GM18508 (cell line): ENCODE measurements at regions not wholly inside any gene's neighbourhood (a gene's known extent, or its start where the extent isn't known, plus 50 kb on each side); places are given as distances from the start of the nearest gene placed in this dataset.
"Not testable (repeated sequence)": the region's sequence is repeated elsewhere in the genome, so short reads cannot be mapped to it uniquely, and the experiment has no call there.

Experiments used
- ATAC-seq: cut with Tn5 transposase; IDR thresholded peaks from one replicate; pipeline ENCODE4 v1.9.1; 2021; ENCODE audit warnings: moderate number of reproducible peaks; ENCODE audit not compliant: insufficient read depth, unreplicated experiment

DNA sequence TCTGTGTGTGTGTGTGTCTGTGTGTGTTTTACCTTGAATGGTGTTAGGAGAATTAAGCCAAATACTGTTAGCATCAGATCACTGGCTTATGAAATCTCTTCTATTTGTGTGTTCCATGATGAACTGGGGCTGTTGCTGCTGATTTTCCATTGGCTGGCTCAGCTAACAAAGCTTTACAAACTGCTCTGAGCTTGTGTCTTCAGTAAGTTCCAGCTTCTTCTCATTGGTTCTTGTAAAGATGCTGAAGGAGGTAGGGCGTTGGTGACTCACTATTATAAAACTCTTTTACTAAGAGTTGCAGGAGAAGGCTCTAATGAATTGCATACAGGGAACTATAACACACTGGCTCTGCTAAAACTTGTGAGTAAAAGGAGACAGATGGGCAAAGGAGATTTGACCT, 136.4 kb upstream of the PRKCQ start:
- no peak for ATAC-seq

DNA sequence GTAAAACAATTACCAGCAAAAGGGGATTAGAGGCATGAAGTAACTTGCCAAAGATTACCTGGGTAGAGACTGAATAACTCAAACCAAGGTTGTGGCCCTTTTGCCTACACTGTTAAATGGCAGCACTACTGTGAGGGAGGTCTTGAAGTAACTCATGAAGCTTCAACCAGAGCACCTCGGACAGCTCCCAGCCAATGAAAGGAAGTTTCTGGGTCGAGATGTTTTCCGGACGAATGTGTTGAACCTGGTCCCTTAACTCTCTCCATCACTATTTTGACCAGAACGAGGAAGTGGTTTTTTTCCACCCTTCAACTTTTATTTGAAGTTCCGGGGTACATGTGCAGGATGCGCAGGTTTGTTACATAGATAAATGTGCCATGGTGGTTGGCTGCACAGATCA, 133.6 kb upstream of the PRKCQ start:
- ATAC-seq = no peak

DNA sequence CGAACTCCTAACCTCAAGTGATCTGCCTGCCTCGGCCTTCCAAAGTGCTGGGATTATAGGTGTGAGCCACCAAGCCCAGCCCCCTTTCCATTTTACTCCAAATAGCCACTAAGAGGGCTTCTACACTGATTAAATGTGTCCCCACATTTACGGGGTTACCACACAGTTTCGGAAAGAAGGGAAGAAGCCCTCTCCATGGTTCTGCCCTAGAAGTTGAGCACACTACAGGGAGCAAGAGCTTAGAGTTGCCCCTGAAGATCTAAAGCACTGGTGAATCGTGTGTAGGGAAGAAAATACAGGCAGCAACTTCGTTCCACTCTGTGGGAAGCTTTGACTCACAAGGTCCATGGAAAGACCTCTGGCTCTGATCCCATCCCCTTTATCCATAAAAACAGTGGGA, 133.0 kb upstream of the PRKCQ start:
- no peak for ATAC-seq

DNA sequence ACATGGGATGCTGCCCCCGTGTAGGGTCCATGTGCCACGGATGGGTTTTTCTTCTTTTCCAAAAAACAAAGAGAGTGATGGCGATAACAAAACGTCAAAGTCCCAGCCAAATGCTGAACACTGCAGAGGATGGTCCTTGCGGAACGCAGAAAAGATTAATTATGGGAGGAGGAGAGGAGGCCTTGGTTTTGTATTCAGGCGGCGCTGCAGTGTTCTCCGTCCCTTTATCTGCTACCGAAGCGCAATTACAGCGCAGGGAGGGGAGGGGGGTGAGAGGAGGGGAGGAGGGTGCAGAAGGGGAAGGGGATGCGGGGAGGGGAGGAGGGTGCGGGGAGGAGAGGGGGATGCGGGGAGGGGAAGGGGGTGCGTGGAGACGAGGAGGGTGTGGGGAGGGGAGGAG, 131.8 kb upstream of the PRKCQ start:
- no peak for ATAC-seq

DNA sequence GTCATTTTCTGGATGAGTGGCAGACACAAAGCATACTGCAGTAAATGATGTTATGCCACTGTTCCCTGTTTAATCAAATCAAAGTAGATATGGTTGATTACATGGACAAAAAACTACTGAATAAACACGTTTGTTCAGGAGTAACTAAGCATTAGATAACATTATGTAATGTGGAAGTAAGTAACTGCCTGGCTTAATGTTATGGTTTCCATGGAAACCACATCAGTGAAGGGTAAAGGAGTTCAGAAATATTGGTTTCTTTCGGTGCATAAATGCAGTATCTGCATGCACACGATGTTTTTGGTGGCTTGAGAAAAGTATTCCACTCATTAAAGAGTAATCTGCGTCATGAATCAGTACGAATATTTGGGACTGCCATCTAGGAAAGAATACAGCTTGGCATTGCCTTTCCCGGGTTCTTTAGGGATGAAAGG, 131.3 kb upstream of the PRKCQ start:
- ATAC-seq = no peak

DNA sequence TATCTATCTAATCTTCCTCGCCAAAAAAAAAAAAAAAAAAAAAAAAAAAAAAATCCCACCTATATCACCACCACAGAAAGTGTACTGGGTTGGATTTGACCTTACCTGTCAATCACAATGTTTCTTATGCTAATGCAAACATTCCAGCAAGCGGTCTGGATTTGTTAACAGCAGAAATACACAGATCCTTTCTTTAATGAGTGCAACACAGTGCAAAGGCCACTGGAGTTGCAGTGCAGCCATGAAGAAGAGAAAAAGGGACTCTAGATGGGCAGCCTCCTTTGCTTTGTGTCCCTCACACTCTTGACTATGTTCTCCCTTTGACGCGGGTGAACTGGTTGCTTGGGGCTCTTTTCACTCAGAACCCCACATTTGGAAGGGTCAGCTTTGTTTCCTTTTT, 127.3 kb upstream of the PRKCQ start:
- no peak for ATAC-seq

DNA sequence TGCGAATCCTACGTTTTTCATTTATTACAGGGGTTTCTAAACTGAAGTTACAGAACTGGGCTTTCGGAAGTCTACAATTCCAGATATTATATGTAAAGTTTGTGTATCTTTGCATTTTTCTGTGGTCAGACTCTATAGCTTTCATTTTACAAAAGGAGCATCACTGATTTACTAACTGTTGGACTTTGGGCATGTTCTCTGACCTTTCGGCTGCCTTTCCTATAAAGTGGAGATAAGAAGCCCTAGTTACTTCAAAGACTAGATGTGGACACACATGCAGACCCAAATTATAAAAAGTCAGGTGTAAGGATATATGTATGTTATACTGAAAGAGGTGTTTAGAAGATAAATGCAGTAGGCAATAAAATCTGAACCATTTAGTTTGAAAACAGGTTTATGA, 126.6 kb upstream of the PRKCQ start:
- no peak for ATAC-seq

DNA sequence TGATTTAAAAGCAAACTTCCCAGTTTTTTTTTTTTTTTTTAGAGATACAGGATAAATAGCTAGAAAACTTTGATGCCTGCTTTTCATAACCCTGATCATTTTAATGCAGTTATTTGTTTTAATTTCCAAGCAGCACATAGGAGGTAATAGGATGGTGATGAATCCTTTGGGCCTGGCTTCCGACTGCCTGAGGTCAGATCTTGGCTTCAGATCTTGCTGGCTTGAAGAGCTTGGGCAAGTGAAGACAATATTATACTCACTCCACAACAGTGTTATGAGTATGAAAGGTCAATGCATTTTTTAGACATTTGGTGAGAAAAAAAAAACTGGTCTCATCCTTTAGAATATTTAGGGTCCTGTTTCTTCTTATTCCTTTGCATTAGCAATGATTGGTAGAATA, 124.8 kb upstream of the PRKCQ start:
- ATAC-seq = no peak

DNA sequence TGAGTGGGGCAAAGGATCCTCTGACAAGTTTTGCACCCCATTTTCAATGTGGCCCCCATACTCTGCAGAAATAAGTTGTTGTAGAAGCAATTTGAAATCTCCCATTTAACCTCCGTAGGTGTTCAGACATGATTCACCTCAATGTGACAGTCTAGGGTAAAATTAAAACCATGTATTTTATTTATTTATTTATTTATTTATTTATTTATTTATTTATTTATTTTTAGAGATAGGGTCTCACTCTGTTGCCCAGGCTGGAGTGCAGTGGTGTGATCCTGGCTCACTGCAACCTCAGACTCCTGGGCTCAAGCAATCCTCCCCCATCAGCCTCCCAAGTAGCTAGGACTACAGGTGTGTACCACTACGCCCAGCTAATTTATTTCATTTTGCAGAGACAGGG, 122.8 kb upstream of the PRKCQ start:
- ATAC-seq = not testable (repeated sequence)

DNA sequence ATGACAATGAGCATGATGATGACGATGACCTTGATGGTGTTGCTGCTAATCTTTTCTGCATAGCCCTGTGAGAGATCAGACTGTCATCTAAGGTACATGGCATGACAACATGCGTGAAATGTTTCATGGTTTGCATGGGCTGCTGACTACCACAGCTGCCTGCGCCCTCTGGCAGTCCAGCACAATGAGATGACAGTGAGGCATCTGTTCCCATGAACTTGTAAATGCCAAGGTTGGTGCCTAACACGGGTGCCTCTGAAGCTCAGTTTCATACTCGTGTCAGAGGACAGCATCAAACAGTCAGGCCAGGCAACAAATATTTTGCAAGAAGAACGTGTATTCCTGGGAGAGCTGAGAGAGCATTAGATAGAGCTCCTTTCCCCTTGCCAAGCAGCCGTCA, 122.0 kb upstream of the PRKCQ start:
- ATAC-seq = no peak

DNA sequence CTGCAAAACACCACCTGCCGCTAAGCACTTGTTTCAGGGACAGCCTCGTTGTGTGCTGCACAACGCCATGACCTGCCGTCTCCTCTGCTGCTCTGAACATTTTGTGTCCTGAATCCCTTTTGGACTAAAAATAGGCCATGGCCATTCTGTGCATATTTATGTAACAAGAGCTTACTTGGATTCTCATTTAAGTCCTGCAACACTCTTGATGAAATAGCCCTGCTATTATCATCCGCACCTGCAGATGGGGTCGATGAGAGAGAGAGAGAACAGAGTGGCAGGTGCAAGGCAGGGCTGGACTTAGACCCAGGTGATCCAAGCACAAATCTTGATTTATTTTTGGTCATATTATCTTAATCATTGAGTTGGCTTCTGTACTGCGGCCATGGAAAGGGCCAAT, 121.2 kb upstream of the PRKCQ start:
- ATAC-seq = no peak

DNA sequence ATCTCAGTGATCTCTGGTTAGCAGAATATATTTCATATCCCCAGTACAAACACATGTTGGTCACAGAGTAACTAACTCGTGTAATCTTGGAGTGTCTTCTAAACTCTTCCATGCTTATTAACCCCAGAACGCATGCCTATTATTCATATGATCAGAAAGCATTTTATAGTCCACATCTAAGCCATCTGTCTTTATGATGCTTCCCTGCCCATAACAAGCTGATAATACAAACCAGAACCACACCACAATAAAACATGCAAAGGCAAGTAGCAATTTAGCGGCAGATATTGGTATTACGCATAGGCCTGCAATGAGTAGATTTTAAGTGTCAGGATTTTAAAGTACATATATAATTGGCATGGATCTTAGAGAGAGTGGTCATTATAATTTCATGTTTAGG, 120.0 kb upstream of the PRKCQ start:
- ATAC-seq = no peak

DNA sequence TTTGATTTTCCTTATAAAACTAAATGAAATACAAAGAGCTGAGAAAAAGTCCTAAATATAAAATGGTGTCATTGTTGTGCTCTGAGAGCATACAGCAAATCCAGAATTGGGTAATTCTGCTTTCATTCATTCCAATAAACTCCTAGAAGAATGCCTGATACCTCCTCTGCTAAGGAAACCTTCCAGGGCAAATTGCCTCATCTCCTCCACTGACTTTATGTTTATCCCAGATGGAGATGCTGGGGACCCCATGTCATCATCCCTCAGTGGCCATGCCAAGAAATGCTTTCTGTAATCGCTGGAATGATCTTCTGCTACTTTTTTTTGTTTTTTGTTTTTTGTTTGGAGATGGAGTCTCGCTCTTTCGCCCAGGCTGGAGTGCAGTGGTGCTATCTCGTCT, 119.3 kb upstream of the PRKCQ start:
- no peak for ATAC-seq

DNA sequence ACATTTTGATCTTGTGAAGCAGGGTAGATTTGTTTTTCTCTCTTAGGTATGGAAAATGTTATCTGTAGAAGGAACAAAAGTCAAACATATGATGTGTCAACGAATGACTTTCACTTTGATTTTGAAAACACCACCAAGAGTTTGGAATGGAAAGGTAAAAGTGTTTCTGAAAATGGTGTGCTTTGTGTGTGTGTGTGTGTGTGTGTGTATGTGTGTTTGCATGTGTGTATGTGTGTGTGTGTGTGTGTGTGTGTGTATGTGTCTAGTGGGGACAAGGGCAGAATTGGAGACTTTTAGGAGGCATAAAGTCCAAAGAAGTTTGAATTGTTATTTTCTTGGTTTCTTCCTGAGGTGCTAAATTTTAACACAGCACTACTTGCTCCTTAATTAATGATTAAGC, 115.4 kb upstream of the PRKCQ start:
- ATAC-seq = no peak

DNA sequence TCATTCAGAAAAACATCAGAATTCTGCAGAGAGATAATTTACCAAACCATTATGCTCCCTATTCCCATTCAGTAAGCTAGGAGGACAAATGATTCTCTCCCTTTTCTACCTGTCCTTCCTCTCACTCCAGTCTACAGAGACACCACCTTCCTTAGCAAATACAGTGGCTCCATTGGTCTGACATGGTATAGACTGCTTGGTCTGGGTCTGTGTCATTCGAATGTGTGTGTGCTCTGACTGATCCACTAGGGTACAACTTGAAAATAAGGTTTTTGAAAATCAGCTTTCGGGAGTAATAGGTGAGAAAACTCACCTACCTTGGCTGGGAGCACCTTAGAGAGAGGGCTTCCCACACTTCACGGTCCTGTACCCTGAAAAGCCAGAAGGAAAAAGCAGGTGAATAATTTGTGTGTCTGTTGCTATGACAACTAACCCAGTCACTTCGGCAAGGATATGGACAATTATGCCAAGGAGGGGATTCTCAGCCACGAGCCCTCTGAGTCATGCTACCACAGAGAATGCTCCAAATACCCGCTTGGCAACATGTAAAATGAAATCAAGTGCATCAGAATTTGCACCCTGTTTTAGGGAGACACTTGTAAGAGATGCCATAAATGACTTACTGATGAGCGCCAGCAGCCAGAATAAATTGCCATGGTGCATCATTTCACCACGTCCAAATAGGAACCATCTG, 114.5 kb upstream of the PRKCQ start:
- no peak for ATAC-seq

DNA sequence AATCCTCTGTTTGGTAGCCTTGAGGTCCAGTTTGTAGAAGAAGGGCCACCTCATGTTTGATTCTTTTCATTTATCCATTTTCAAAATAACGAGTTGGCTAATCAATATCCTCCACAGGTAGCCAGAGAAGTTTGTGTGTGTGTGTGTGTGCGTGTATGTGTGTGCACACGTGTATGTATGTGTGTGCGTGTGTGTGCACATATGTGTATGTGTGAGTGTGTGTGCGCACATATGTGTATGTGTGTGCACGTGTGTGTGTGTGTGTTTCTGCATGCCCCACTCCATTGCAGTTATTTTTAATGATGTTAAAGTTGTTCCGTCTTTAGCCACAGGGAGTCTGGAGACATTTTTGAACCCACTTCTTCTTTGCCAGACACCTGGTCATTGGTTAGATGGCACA, 112.8 kb upstream of the PRKCQ start:
- no peak for ATAC-seq

DNA sequence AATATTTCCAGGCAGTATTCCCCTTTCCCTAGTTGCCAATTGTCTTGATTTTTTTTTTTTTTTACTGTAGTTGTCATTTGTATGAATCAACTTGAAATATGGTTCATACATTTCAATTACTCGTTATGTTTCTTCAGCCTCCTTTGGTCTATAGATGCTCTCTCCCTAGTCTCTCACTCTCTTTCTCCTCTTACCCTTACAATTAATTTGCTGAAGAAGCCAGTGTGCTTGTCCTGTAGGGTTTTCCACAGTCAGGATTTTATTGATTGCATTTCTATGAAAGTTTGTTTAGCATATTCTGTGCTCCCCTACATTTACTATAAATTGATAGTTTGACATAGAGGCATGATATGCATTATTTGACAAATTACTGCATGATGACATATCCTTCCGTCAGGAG, 112.0 kb upstream of the PRKCQ start:
- ATAC-seq = no peak

DNA sequence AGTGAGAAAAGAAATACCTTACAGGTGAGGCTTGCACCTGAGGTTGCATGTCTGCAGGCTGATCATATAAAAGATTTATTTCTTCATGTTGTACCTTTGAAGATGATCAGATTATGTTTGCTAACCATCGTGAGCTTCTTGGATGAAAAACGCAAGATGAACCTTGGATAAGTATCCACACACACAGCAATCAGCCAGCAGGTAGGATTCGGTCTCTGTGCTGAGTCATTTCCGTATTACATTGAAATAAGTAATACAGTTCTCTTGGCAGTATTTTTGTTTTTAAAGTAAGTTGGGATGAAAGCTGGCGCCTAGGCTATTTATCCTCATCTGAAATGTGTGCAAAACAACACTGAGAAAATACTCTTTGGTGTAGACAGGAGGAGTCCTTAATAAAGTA, 109.0 kb upstream of the PRKCQ start:
- ATAC-seq = no peak

DNA sequence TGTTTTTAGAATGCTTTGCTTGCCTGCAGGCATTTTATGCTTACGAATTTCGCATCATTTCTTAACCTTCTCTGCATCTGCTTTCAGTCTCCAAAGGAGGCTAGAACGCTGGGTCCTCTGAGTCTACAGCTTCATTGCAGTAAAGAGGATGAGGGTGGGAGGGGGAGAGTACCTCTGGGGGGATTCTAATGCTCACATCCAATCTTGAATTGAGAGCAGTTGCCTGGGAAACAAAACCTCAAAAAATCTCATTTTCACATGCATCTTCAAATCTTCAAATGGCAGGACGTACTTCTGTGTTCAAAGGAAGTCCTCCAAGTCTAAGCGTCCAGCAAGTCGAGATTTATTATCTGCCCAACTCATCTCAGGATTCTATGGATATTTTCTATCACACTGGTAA, 100.7 kb upstream of the PRKCQ start:
- ATAC-seq = no peak

DNA sequence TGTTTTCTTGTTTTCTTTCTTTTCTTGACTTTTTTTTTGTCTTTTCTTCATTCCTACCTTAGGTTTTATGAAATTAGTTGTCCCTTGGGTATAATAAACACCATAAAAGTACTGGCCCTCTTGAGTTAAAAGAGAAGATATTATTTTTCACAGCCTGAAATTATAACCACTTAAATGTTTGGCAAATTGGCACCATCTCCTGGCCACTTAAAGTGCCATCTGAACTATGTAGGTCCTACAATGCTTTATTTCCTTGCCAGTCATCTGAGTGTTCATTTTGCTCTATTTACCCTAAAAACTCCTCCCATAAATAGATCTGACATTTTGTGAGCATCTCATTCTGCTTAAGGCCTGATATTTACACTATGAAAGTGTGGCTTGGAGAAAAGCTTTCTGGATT, 98.9 kb upstream of the PRKCQ start:
- ATAC-seq = no peak

DNA sequence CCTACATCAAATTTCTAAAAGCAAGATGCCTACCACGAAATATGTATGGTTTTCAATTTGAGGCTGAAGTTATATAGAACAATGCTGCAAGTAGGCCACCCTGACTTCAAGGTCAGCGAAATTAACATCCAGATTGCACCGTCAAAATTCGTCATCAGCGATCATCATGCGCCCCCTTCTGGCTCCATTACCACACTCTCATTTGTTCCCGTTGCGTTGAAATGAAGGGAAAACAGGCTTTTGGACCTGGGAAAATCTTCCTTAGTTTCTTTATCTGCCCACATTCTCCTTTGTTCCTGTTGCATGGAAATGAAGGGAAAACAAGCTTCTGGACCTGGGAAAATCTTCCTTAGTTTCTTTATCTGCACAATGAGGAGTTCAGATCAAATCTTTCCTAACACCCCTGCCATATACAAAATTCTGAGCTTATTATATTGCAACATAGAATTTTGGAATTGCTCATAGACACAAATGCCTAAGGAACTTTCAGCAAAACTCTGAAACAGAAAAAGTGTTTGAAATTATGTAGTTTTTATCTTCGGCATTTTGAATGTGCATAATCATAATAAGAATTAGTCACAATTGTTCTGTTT, 98.2 kb upstream of the PRKCQ start:
- no peak for ATAC-seq

DNA sequence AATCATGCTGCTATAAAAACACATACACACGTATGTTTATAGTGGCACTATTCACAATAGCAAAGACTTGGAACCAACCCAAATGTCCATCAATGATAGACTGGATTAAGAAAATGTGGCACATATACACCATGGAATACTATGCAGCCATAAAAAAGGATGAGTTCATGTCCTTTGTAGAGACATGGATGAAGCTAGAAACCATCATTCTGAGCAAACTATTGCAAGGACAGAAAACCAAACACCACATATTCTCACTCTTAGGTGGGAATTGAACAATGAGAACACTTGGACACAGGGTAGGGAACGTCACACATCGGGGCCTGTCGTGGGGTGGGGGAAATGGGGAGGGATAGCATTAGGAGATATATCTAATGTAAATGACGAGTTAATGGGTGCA, 97.1 kb upstream of the PRKCQ start:
- not testable (repeated sequence) for ATAC-seq
